NOMO-1 treated with dmso at 0.1 percent for 144 hours (cell line): ENCODE measurements at regions not wholly inside any gene's neighbourhood (a gene's known extent, or its start where the extent isn't known, plus 50 kb on each side); places are given as distances from the start of the nearest gene placed in this dataset.
"Not testable (repeated sequence)": the region's sequence is repeated elsewhere in the genome, so short reads cannot be mapped to it uniquely, and the experiment has no call there.

ENCODE experiments used
- DNase-seq: peaks from one replicate; lab custom pipeline; 2025; ENCODE audit not compliant: unreplicated experiment; lab: John Stamatoyannopoulos, UW

- no peak for DNase-seq
Observed at GRCh38 chr3:8400911-8401310, 100.7 kb upstream of the LMCD1 start.

- DNase-seq: no peak
Observed at GRCh38 chr3:8403996-8404395, 97.6 kb upstream of the LMCD1 start.

GRCh38 chr3:8405144-8405543, 96.5 kb upstream of the LMCD1 start:
- DNase-seq: no peak

- no peak for DNase-seq
Observed at GRCh38 chr3:8406479-8406878, 95.1 kb upstream of the LMCD1 start.

GRCh38 chr3:8413337-8413926, 88.2 kb upstream of the LMCD1 start:
- no peak for DNase-seq

GRCh38 chr3:8416965-8417364, 84.7 kb upstream of the LMCD1 start:
- DNase-seq: no peak

- no peak for DNase-seq
Observed at GRCh38 chr3:8420612-8421011, 81.0 kb upstream of the LMCD1 start.

GRCh38 chr3:8421267-8421666, 80.4 kb upstream of the LMCD1 start:
- no peak for DNase-seq

- DNase-seq: no peak
Observed at GRCh38 chr3:8421711-8422110, 79.9 kb upstream of the LMCD1 start.

- no peak for DNase-seq
Observed at GRCh38 chr3:8423307-8423706, 78.3 kb upstream of the LMCD1 start.

- no peak for DNase-seq
Observed at GRCh38 chr3:8424281-8424680, 77.3 kb upstream of the LMCD1 start.

- no peak for DNase-seq
Observed at GRCh38 chr3:8436661-8437287, 64.8 kb upstream of the LMCD1 start.

- no peak for DNase-seq
Observed at GRCh38 chr3:8438507-8439079, 63.0 kb upstream of the LMCD1 start.

GRCh38 chr3:8440142-8440541, 61.5 kb upstream of the LMCD1 start:
- DNase-seq: not testable (repeated sequence)

GRCh38 chr3:8441969-8442559, 59.6 kb upstream of the LMCD1 start:
- no peak for DNase-seq

- no peak for DNase-seq
Observed at GRCh38 chr3:8442993-8443650, 58.5 kb upstream of the LMCD1 start.

- DNase-seq: no peak
Observed at GRCh38 chr3:8443829-8444791, 57.5 kb upstream of the LMCD1 start.

- no peak for DNase-seq
Observed at GRCh38 chr3:8444883-8445282, 56.7 kb upstream of the LMCD1 start.

GRCh38 chr3:8445861-8446260, 55.8 kb upstream of the LMCD1 start:
- DNase-seq: no peak

GRCh38 chr3:8446845-8447244, 54.8 kb upstream of the LMCD1 start:
- DNase-seq: no peak

- DNase-seq: no peak
Observed at GRCh38 chr3:8450618-8451017, 51.0 kb upstream of the LMCD1 start.
